Loucy (cell line): ENCODE measurements at regions not wholly inside any gene's neighbourhood (a gene's known extent, or its start where the extent isn't known, plus 50 kb on each side); places are given as distances from the start of the nearest gene placed in this dataset.

ENCODE experiments used
- H2AFZ ChIP-seq: fragments of 200-600 bp; sonication (generic); 2 replicates; pipeline ENCODE4 v1.6.0; 2016; ENCODE audit warnings: antibody characterized with exemption, mild to moderate bottlenecking, low read length, moderate library complexity
- H3F3A ChIP-seq: fragments of 200-600 bp; 2 replicates; pipeline ENCODE4 v1.6.0; 2016; ENCODE audit warnings: antibody characterized with exemption, low read depth, mild to moderate bottlenecking
- H3K27me3 ChIP-seq: fragments of 200-600 bp; sonication (generic); 2 replicates; pipeline ENCODE4 v1.6.1; 2014; ENCODE audit warnings: low read length, mild to moderate bottlenecking; ENCODE audit not compliant: insufficient read depth, poor library complexity, severe bottlenecking
- H3K36me3 ChIP-seq: fragments of 200-600 bp; sonication (generic); 2 replicates; pipeline ENCODE4 v1.6.1; 2016; ENCODE audit warnings: low read length; ENCODE audit not compliant: insufficient read depth
- H3K4me1 ChIP-seq: fragments of 200-600 bp; sonication (generic); 2 replicates; pipeline ENCODE4 v1.5.1; 2014; ENCODE audit warnings: low read length, mild to moderate bottlenecking; ENCODE audit not compliant: insufficient read depth, poor library complexity, severe bottlenecking
- H3K4me2 ChIP-seq: fragments of 200-600 bp; sonication (generic); 2 replicates; pipeline ENCODE4 v1.6.0; 2014; ENCODE audit warnings: antibody characterized with exemption, low read length, low read depth, mild to moderate bottlenecking; ENCODE audit not compliant: poor library complexity, severe bottlenecking
- H3K4me3 ChIP-seq: fragments of 200-600 bp; sonication (generic); 2 replicates; pipeline ENCODE4 v1.5.1; 2014; ENCODE audit warnings: low read length, mild to moderate bottlenecking, mixed read lengths; ENCODE audit not compliant: poor library complexity, severe bottlenecking
- H3K79me2 ChIP-seq: fragments of 200-600 bp; sonication (generic); 2 replicates; pipeline ENCODE4 v1.6.1; 2014; ENCODE audit warnings: low read length; ENCODE audit not compliant: insufficient read depth
- H3K9ac ChIP-seq: fragments of 200-600 bp; sonication (generic); 2 replicates; pipeline ENCODE4 v1.6.0; 2014; ENCODE audit warnings: mild to moderate bottlenecking, low read depth, low read length, moderate library complexity; ENCODE audit not compliant: poor library complexity, severe bottlenecking
- H3K9me2 ChIP-seq: fragments of 200-600 bp; sonication (generic); replicated peaks from 2 replicates; pipeline ENCODE4 v1.6.1; 2016; ENCODE audit warnings: low read depth, low read length, mixed read lengths
- H3K9me3 ChIP-seq: fragments of 200-600 bp; sonication (generic); 2 replicates; pipeline ENCODE4 v1.6.1; 2014; ENCODE audit warnings: mild to moderate bottlenecking, antibody characterized with exemption, low read length, low read depth; ENCODE audit not compliant: insufficient read depth
- H4K20me1 ChIP-seq: fragments of 200-600 bp; sonication (generic); 2 replicates; pipeline ENCODE4 v1.6.0; 2014; ENCODE audit warnings: antibody characterized with exemption, low read length, mild to moderate bottlenecking; ENCODE audit not compliant: insufficient read depth, poor library complexity, severe bottlenecking
- EZH2phosphoT487 ChIP-seq: fragments of 200-600 bp; IDR thresholded peaks from 2 replicates; pipeline ENCODE4 v1.6.1; 2018; ENCODE audit warnings: antibody characterized with exemption, mild to moderate bottlenecking, moderate library complexity, borderline replicate concordance
- TF ChIP-seq, protein P1 (sequence below): fragments of 200-600 bp; sonication (generic); conservative IDR thresholded peaks from 2 replicates; pipeline ENCODE4 v1.5.1; 2014; ENCODE audit warnings: mild to moderate bottlenecking, antibody characterized with exemption, low read length

DNA sequence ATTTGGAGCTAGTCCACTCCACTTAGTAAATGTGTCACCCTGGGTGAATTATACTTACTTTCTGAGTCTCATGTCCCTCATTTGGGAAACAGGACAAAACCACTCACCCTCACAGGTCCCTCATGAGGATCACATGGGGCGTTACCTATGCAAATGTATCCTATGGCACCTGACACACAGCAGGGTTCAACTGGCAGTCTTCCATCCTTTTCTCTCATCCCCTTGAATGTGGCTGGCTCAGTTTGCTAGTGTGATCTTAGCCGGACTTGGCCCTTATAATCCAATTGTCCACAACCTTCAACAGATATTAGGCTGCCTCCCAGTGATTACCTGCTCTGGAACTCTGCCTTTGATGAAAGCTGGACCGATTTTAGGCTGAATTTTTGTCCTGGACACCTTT is 308.8 kb downstream of the MAP2K6 start:
- TF ChIP-seq, protein P1, sequence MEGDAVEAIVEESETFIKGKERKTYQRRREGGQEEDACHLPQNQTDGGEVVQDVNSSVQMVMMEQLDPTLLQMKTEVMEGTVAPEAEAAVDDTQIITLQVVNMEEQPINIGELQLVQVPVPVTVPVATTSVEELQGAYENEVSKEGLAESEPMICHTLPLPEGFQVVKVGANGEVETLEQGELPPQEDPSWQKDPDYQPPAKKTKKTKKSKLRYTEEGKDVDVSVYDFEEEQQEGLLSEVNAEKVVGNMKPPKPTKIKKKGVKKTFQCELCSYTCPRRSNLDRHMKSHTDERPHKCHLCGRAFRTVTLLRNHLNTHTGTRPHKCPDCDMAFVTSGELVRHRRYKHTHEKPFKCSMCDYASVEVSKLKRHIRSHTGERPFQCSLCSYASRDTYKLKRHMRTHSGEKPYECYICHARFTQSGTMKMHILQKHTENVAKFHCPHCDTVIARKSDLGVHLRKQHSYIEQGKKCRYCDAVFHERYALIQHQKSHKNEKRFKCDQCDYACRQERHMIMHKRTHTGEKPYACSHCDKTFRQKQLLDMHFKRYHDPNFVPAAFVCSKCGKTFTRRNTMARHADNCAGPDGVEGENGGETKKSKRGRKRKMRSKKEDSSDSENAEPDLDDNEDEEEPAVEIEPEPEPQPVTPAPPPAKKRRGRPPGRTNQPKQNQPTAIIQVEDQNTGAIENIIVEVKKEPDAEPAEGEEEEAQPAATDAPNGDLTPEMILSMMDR, result no peak
- TF ChIP-seq EZH2phosphoT487, result no peak
- Histone ChIP-seq H3K9ac (no peak overlapping the region), H3F3A (no peaks in the 10 kb centered on the region), H3K27me3 (no peaks in the 10 kb centered on the region), H3K4me3 (no peak overlapping the region), H4K20me1 (no peaks in the 10 kb centered on the region), H3K79me2 (no peaks in the 10 kb centered on the region), H2AFZ (no peak overlapping the region), H3K9me2 (no peaks in the 10 kb centered on the region), H3K4me2 (no peak overlapping the region), H3K36me3 (no peaks in the 10 kb centered on the region), H3K4me1 (no peaks in the 10 kb centered on the region), H3K9me3 (no peaks in the 10 kb centered on the region)

DNA sequence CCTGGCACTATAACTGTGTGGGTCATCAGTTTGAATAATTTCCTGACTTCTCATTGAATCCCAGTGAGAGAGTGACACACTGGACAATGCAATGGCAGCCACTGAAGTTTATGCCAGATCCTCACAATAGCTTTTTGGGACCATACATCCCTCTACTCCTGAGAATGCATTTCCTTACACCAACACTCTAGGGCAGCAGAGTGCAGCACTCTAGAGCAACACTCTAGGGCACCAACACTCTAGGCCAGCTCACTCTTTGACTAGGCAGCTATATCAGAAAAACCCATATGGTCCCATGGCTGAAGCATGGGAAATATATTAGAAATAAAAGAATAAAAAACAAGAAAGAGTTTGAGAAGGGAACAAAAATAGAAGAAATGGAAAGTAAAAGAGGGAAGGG is 309.2 kb downstream of the MAP2K6 start:
- no peak overlapping the region for H3K4me3 ChIP-seq
- no peak overlapping the region for H2AFZ ChIP-seq
- H3K4me1 ChIP-seq, result no peaks in the 10 kb centered on the region
- no peaks in the 10 kb centered on the region for H3F3A ChIP-seq
- no peaks in the 10 kb centered on the region for H3K9me3 ChIP-seq
- H3K9me2 ChIP-seq, result no peaks in the 10 kb centered on the region
- no peaks in the 10 kb centered on the region for H3K36me3 ChIP-seq
- no peak for TF ChIP-seq EZH2phosphoT487
- TF ChIP-seq, protein P1, result peak; percentile 30
- H3K79me2 ChIP-seq, result no peaks in the 10 kb centered on the region
- no peak overlapping the region for H3K4me2 ChIP-seq
- no peak overlapping the region for H3K9ac ChIP-seq
- H4K20me1 ChIP-seq, result no peaks in the 10 kb centered on the region
- H3K27me3 ChIP-seq, result no peaks in the 10 kb centered on the region

- Histone ChIP-seq H3K36me3 (no peaks in the 10 kb centered on the region), H3K9me2 (no peaks in the 10 kb centered on the region), H3K4me1 (no peaks in the 10 kb centered on the region), H3K9ac (no peak overlapping the region), H3K27me3 (no peaks in the 10 kb centered on the region), H2AFZ (no peak overlapping the region), H3K79me2 (no peaks in the 10 kb centered on the region), H3F3A (no peaks in the 10 kb centered on the region), H3K4me2 (no peak overlapping the region), H4K20me1 (no peaks in the 10 kb centered on the region), H3K4me3 (no peak overlapping the region), H3K9me3 (no peaks in the 10 kb centered on the region)
- TF ChIP-seq EZH2phosphoT487, result no peak
- TF ChIP-seq, protein P1, result no peak
These were observed 309.7 kb downstream of the MAP2K6 start for GRCh38 chr17:69724238-69724637.
